Lower leg skin (tissue), 3 donors: ENCODE measurements at regions not wholly inside any gene's neighbourhood (a gene's known extent, or its start where the extent isn't known, plus 50 kb on each side); places are given as distances from the start of the nearest gene placed in this dataset.

ENCODE experiments used
- CTCF ChIP-seq, 3 donors: fragments of 450-650 bp; IDR thresholded peaks; one replicate each; pipeline ENCODE4 v1.5.1; 2016; ENCODE audit warnings: antibody characterized with exemption in 3 of 3, mild to moderate bottlenecking in 3 of 3, moderate library complexity in 2 of 3
- POLR2A ChIP-seq, 2 donors: fragments of 450-650 bp; IDR thresholded peaks; one replicate each; pipeline ENCODE4 v1.6.1; 2016 to 2017; ENCODE audit warnings: antibody characterized with exemption in 2 of 2, mild to moderate bottlenecking in 1 of 2, moderate library complexity in 1 of 2

GRCh38 chr9:115838417-115838816 is 315.2 kb upstream of the PAPPA start:
- TF ChIP-seq CTCF (IDR thresholded peaks at IDR 0.05), result no peak
- TF ChIP-seq POLR2A (IDR thresholded peaks at IDR 0.05), result no peak
